Astrocyte of the spinal cord (primary cell): ENCODE measurements at regions not wholly inside any gene's neighbourhood (a gene's known extent, or its start where the extent isn't known, plus 50 kb on each side); places are given as distances from the start of the nearest gene placed in this dataset.
A peak's percentile ranks its signal among the peaks of the same experiment; 100 is the strongest.

ENCODE experiments used
- DNase-seq: peaks from one replicate; pipeline ENCODE4 v3.0.0; 2011; ENCODE audit warnings: low read depth, low spot score
- H3K4me3 ChIP-seq: 2 replicates; pipeline ENCODE4 v1.5.1; 2011; ENCODE audit warnings: low read depth, mild to moderate bottlenecking, low read length, moderate library complexity
- CTCF ChIP-seq: IDR thresholded peaks from 2 replicates; pipeline ENCODE4 v1.5.1; 2012; ENCODE audit warnings: low read depth, mild to moderate bottlenecking, low read length, inconsistent platforms
- in situ Hi-C: cut with HindIII; loops from 2 replicates; pipeline ENCODE4 v1.10.0; 2017; ENCODE audit warnings: low sequenced_read_pairs

- in situ Hi-C loops = no loop called here
- no peak for TF ChIP-seq CTCF
- no peak overlapping the region for H3K4me3 ChIP-seq
- no peak for DNase-seq
Measured at GRCh38 chr11:27786331-27786730, 86.1 kb upstream of the BDNF start.

GRCh38 chr11:27783701-27784355, 83.6 kb upstream of the BDNF start:
- DNase-seq = no peak
- in situ Hi-C loops = no loop called here
- no peak overlapping the region for H3K4me3 ChIP-seq
- TF ChIP-seq CTCF = no peak

GRCh38 chr11:27777033-27777432, 76.8 kb upstream of the BDNF start:
- in situ Hi-C loops = no loop called here
- peak; percentile 12 for DNase-seq
- H3K4me3 ChIP-seq = no peak overlapping the region
- TF ChIP-seq CTCF = no peak

- DNase-seq = no peak
- no peak overlapping the region for H3K4me3 ChIP-seq
- TF ChIP-seq CTCF = no peak
- in situ Hi-C loops = no loop called here
Measured at GRCh38 chr11:27773884-27774283, 73.6 kb upstream of the BDNF start.

- no peak for TF ChIP-seq CTCF
- DNase-seq = no peak
- no peak overlapping the region for H3K4me3 ChIP-seq
- in situ Hi-C loops = no loop called here
Measured at GRCh38 chr11:27771516-27771915, 71.3 kb upstream of the BDNF start.

- H3K4me3 ChIP-seq = no peak overlapping the region
- no peak for TF ChIP-seq CTCF
- DNase-seq = no peak
- in situ Hi-C loops = no loop called here
Measured at GRCh38 chr11:27770576-27770975, 70.3 kb upstream of the BDNF start.
